NB4 (cell line): ENCODE measurements at regions not wholly inside any gene's neighbourhood (a gene's known extent, or its start where the extent isn't known, plus 50 kb on each side); places are given as distances from the start of the nearest gene placed in this dataset.

Experiments
- DNase-seq: peaks from one replicate; pipeline ENCODE4 v3.0.0; 2010; ENCODE audit warnings: low read depth
- H3K4me3 ChIP-seq: one replicate; pipeline ENCODE4 v1.5.1; 2011; ENCODE audit warnings: mild to moderate bottlenecking, low read depth, low read length, moderate library complexity
- MYC ChIP-seq: IDR thresholded peaks from 2 replicates; pipeline ENCODE4 v1.6.1; 2011; ENCODE audit warnings: low read depth, low read length
- POLR2A ChIP-seq: IDR thresholded peaks from 2 replicates; pipeline ENCODE4 v1.6.1; 2011; ENCODE audit warnings: mild to moderate bottlenecking; ENCODE audit not compliant: insufficient read length; ENCODE audit errors: extremely low read depth
- TF ChIP-seq, protein P1 (sequence below): IDR thresholded peaks from 2 replicates; pipeline ENCODE4 v1.6.1; 2011; ENCODE audit warnings: low read depth, low read length
- TF ChIP-seq, protein P2 (sequence below): IDR thresholded peaks from one replicate; pipeline ENCODE4 v1.5.1; 2012; ENCODE audit warnings: low read depth, low read length

DNA sequence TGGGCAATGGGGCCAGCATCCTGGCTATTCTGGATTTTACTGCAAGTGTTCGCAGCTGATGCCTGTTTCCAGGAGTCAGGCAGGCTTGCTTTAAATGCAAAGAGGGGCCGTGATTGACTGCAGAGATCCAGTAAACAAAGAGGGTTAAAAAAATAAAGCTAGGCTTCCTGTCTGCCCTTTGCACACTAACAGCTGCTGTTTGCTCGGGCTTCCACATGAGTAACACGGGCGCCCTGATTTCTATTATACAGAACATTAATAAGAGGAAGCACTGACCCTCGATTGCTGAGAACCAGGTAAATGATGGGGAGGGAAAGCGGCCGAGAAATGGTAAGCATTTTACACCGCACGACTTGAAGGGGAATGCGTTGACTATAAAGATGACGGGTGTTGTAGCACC is 254.2 kb upstream of the ZNF507 start:
- TF ChIP-seq POLR2A (no peak), MYC (no peak)
- TF ChIP-seq, protein P1, sequence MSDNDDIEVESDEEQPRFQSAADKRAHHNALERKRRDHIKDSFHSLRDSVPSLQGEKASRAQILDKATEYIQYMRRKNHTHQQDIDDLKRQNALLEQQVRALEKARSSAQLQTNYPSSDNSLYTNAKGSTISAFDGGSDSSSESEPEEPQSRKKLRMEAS: no peak
- TF ChIP-seq, protein P2, sequence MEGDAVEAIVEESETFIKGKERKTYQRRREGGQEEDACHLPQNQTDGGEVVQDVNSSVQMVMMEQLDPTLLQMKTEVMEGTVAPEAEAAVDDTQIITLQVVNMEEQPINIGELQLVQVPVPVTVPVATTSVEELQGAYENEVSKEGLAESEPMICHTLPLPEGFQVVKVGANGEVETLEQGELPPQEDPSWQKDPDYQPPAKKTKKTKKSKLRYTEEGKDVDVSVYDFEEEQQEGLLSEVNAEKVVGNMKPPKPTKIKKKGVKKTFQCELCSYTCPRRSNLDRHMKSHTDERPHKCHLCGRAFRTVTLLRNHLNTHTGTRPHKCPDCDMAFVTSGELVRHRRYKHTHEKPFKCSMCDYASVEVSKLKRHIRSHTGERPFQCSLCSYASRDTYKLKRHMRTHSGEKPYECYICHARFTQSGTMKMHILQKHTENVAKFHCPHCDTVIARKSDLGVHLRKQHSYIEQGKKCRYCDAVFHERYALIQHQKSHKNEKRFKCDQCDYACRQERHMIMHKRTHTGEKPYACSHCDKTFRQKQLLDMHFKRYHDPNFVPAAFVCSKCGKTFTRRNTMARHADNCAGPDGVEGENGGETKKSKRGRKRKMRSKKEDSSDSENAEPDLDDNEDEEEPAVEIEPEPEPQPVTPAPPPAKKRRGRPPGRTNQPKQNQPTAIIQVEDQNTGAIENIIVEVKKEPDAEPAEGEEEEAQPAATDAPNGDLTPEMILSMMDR: no peak
- DNase-seq: no peak
- no peak overlapping the region for H3K4me3 ChIP-seq

DNA sequence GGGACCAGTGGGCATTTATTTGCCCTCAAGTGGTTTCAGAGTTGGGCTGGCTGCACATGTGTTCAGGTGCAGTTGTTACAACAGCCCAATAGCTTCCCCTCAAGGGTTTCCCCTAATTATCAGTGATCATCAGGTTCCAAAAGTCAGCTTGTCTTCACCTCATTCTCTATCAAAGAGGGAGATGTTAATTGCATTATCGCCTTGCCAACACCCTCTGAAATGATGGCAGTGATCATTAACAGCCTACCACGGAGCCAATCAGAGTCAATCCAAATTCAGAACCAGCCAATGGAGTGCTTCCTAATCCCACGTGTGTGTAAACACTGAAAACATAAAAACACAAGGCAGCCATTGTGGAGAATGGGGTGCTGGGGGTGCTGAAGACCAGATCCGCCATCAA is 248.4 kb upstream of the ZNF507 start:
- no peak overlapping the region for H3K4me3 ChIP-seq
- DNase-seq: no peak
- TF ChIP-seq, protein P2: no peak
- TF ChIP-seq POLR2A (no peak), MYC (no peak)
- TF ChIP-seq, protein P1: no peak

DNA sequence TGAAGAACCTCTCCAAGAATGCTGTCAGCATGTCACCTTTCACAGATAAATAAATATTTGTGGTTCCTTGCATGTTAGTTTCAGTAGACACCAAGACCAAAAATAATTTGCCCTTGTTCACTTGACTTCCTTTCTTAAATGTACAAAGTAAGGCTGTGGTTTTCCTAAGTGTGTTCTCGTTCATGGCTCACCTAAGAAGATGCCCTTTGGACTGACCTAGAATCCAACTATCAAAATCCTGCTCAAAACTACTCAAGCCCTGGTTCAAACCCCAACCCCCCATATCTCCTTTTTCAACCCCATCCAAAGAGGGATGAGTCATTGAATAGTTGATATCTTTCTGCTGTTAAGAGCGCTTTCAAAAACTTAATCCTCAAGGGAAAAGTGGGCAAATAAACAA is 247.8 kb upstream of the ZNF507 start:
- H3K4me3 ChIP-seq: no peak overlapping the region
- no peak for TF ChIP-seq POLR2A
- TF ChIP-seq MYC: no peak
- TF ChIP-seq, protein P1: no peak
- TF ChIP-seq, protein P2: no peak
- DNase-seq: no peak

DNA sequence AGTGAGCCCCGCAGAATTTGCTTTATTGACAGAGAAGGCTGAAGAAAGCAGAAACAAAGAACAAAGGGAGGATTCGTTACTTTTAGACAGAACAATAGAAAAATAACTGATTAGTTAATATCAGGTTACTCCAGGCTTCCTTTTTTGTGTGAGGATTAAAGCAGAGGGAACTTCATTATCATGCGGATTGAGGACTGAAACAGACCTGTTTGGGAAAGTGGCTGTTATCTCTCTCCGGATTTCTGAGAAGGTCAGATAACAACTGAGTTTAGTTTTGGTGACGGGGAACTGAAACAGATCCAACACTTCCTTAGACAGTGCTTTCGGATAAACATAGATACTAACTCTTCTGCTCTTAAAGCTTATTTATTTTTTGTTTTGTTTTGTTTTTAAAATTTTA is 246.4 kb upstream of the ZNF507 start:
- TF ChIP-seq MYC (no peak), POLR2A (no peak)
- TF ChIP-seq, protein P1: no peak
- TF ChIP-seq, protein P2: no peak
- no peak overlapping the region for H3K4me3 ChIP-seq
- DNase-seq: no peak

DNA sequence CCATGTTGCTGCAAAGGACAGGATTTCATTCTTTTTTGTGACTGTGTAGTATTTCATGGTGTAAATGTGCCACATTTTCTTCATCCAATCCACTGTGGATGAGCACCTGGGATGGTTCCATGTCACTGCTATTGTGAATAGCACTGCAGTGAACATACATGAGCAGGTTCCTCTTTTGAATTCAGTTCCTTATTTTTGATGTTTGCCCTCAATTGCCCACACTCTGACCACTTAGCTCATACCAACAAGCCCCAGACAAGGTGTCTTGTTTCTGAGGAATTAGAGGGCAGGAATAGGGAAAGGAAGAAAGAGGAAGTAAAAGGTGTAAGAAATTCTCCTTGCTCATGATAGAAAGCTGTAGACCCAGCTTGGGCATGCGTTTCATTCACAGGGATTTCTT is 244.2 kb upstream of the ZNF507 start:
- DNase-seq: peak; percentile 5
- TF ChIP-seq MYC: no peak
- TF ChIP-seq, protein P1: no peak
- TF ChIP-seq, protein P2: no peak
- no peak for TF ChIP-seq POLR2A
- no peak overlapping the region for H3K4me3 ChIP-seq

DNA sequence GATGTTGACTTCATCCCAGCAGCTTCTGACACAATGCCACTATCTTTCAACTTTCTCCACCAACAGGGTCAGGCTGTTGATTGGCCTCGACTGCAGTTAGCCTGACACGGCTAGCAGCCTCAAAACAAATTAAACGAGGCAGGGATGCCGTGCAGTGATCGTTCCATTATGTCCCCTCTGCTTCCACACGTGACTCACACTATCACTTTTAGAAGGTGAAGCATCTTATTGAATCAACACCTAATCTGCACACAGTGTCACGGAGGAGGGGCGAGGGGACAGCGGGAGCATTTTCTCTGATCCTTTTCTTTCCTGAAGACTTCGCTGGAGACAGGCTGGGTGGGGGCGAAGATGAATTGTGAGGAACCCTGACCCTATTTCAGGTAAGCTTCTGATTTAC is 241.9 kb upstream of the ZNF507 start:
- TF ChIP-seq POLR2A (no peak), MYC (no peak)
- TF ChIP-seq, protein P1: no peak
- TF ChIP-seq, protein P2: no peak
- no peak overlapping the region for H3K4me3 ChIP-seq
- DNase-seq: no peak
